Cardiac septum (tissue), 1 donor: ENCODE measurements at regions not wholly inside any gene's neighbourhood (a gene's known extent, or its start where the extent isn't known, plus 50 kb on each side); places are given as distances from the start of the nearest gene placed in this dataset.

ENCODE experiments used
- DNase-seq: peaks from one replicate; pipeline ENCODE4 v3.0.0-alpha.2; 2020; ENCODE audit warnings: low spot score
- intact Hi-C: fragments of 100-400 bp; cut with DNase I; formaldehyde crosslinking; loops from one replicate; pipeline ENCODE4 v1.14.0; 2022
- donor health status: DM: no; HTN: no; CAD: no.

DNA sequence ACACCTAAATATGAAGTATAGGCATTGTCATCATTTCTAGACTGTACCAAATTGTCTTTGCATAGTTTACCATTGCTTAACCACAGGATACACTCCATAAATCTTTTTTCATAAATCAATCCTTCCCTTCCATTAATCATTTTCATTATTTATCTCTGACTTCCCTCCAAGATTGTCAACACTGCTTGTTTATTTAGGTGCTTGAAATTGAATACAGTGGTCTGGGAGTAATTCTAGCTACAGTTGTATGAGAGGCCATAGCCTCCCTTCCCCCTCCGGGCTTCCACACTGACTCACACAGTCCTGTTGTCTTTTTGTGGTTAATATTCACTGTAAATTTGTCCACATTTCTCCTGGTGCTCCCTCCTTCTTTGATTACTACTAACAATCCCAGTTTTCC, 114.2 kb upstream of the ARID2 start:
- DNase-seq = no peak
- intact Hi-C loops = no loop called here

- intact Hi-C loops = no loop called here
- DNase-seq = no peak
These were observed 109.8 kb upstream of the ARID2 start for GRCh38 chr12:45619736-45620135.

DNA sequence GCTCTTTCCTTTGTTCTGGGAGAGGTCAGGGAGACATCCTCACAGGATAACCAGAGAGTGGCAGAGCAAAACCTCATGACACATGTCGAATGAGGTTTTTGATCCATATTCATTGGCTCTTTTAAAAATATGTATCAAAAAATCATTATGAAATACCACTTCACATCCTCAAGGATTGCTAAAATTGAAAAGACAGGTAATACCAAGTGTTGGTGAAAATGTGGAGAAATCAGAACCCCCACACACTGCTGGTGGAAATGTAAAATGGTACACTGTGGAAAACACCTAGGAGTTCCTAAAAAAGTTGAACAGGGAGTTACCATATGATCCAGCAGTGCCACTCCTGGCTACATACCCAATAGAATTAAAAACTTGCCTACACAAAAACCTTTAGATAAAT, 107.8 kb upstream of the ARID2 start:
- DNase-seq = no peak
- intact Hi-C loops = no loop called here

- intact Hi-C loops = no loop called here
- DNase-seq = no peak
These were observed 107.1 kb upstream of the ARID2 start for GRCh38 chr12:45622210-45622937.

GRCh38 chr12:45623221-45623620, 106.3 kb upstream of the ARID2 start:
- DNase-seq = no peak
- intact Hi-C loops = no loop called here

DNA sequence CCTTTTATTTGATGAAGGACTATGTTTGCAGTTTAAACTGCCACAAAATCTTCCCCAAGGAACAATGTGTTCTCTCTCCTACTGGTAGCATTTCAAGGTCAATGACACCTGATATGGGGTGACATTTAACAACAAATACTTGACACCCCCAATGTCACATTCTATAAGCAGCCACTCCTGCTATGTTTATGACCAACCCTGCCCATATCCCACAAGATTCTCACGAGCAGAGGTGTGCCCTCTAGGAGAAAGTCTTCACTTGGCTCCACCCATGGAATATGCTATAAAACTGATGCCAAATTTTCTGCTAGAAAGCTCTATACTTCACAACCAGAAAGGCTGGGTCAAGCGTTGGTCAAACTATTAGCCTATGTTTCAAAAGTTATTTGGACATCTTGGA, 105.6 kb upstream of the ARID2 start:
- intact Hi-C loops = no loop called here
- DNase-seq = no peak

DNA sequence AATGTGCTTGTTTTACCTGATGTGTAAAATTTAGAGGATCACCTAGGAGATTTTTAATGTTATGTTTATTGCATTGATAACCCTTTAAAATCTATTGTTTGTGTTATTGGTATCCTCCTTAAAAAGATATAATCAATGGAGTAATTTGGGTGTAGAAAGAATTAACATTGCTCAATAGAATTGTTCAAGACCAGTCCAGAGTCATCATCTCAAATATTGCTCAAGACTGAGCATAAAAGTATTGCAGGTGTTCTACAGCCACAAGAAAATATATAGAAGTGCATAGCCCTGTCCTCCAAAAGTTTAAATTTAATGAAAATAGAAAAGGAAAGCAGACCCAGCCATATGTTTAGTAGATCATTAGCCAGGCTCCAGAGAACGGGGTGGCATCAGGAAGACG, 102.5 kb upstream of the ARID2 start:
- intact Hi-C loops = no loop called here
- no peak for DNase-seq

- no peak for DNase-seq
- intact Hi-C loops = no loop called here
These were observed 102.0 kb upstream of the ARID2 start for GRCh38 chr12:45627407-45628069.

GRCh38 chr12:45629292-45629691, 100.2 kb upstream of the ARID2 start:
- intact Hi-C loops = no loop called here
- DNase-seq = no peak

GRCh38 chr12:45633733-45634132, 95.8 kb upstream of the ARID2 start:
- intact Hi-C loops = no loop called here
- DNase-seq = no peak

DNA sequence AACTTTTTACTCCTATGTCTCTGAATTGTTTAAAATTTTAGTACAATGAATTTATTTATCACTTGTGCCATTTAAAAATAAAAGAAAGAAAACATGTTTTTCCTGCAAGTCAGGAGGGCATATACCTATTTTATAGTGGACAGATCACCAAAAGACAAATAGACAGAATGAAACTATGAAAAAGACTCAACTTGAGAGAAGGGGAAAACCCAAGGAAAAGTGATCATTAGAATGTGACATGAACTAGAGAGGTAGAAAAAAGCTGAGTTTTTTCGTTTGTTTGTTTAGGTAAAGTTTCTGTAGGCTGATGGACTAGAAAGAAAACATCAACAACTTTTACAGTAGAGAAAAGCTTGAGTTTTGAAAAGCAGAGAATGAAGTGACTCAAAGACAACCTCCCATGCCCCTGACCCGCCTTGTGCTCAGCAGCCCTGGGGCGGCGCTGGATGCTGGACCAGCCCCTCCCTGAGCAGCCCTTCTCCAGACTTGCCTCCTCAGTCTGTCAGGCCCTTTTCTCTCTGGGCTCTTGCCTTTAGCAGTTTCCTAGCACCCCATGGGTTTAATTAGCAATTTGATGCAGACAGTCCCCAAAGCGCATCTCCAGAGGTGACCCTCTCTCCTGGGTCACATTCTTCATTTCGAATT, 95.1 kb upstream of the ARID2 start:
- intact Hi-C loops = no loop called here

DNA sequence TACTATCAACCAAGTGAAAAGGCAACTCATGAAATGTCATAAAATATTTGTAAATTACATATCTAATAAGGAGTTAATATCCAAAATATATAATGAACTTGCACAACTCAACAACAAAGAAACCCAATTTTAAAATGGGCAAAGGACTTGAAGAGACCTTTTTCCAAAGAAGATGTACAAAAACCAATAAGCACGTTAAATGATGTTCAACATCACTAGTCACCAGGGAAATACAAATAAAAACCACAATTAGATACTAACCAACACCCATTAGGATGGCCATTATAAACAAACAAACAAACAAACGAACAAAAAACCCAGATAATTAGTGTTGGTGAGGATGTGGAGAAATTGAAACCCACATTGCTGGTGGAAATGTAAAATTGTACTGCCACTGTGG, 92.3 kb upstream of the ARID2 start:
- DNase-seq = no peak
- intact Hi-C loops = no loop called here

More for the DNA sequence above, 95.1 kb upstream of the ARID2 start:
- DNase-seq = no peak

GRCh38 chr12:45637706-45638105, 91.8 kb upstream of the ARID2 start:
- intact Hi-C loops = no loop called here

DNA sequence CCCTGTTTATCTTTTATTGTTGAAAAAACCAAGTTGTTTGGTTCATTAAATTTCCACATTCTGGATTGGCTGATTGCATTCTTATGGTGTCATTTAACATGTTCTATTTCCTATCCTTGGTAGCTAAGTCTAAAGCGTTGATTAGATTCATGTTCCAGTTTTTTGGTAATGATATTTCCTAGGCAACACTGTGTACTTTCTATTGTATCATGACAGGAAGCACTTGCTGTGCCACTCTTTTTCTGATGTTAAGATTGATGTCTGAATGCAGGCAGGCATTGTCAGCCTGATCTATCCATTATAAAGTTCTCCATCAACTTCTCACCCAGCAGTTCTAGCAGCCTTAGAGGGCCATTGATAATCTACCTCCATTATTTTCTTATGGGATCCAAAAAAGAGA, 91.1 kb upstream of the ARID2 start:
- no peak for DNase-seq
- intact Hi-C loops = no loop called here

More at GRCh38 chr12:45637706-45638105, 91.8 kb upstream of the ARID2 start:
- DNase-seq = no peak

DNA sequence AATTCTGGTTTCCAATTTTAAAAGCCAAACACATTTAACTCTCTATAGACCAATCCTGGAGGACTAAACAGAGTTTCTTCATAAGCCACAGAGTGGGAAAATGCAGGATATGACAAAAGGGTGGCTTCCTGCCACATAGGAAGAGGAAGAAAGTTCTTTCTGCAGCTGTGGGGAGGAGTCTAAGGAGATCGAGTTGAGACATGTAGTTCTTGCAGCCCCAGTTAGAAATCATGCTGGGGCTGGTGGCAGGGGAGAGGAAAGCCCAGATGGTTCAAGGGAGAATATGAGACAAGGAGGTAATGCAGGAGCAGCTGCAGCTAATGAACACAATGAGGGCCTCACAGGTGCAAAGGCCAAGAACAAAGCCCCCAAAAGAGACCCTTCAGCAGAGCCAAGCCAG, 85.0 kb upstream of the ARID2 start:
- intact Hi-C loops = no loop called here
- DNase-seq = no peak

DNA sequence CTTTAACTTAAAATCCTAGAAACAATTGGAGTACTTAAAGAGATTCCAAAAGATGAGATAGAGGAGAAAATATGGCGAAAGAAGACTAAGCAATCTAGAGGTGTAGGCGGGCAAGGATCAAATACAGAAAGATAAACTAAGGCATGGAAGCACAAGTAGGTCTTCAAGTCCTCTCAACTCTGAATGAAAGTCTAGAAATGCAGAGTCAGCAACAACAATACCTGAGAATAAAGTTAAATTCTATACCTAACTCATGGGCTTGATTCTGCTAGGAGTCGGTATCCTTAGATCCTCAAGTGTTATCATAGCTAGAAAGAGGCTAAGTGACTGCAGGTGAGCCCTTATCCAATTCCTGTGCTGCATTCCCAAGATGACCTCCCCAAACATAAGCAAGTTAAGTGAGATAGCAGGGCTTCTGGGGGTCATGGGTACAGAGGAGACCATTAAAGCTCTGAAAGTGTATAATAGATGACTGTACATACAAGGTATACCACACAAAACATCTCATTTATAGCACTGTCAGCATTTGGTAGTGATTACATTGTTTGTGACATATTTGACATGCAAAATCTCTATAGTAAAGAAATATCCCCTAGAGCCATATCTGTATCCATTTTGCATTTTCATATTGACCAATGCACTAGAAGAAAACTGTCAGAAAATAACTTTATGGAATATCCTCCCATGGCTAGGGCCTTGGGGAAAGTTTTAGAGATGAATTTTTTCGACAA, 82.5 kb upstream of the ARID2 start:
- intact Hi-C loops = no loop called here

GRCh38 chr12:45648070-45648469, 81.4 kb upstream of the ARID2 start:
- intact Hi-C loops = no loop called here
- no peak for DNase-seq

More for the DNA sequence above, 82.5 kb upstream of the ARID2 start:
- DNase-seq = no peak

DNA sequence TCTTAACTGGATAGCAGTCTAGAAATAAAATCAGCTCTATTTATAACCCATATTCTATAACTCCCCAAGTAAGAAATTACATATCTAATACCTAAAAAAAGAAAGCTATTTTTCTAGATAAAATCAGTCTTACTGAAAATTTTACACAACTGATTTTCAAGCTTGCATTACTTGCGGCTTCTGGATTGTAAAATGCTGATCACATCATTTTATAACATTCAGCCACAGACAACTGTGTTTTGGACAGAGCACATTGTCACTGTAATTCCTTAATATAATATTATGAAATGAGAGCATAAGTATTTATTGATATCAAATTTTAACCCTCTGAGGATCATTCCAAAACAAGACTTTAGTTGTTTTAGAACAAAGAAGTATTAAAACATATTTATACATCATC, 78.5 kb upstream of the ARID2 start:
- DNase-seq = no peak
- intact Hi-C loops = no loop called here

- no peak for DNase-seq
These were observed 75.4 kb upstream of the ARID2 start for GRCh38 chr12:45654002-45654665.

GRCh38 chr12:45655186-45655585, 74.3 kb upstream of the ARID2 start:
- intact Hi-C loops = no loop called here
- no peak for DNase-seq

More at GRCh38 chr12:45654002-45654665, 75.4 kb upstream of the ARID2 start:
- intact Hi-C loops = no loop called here
